ENCODE measurements at regions not wholly inside any gene's neighbourhood (a gene's known extent, or its start where the extent isn't known, plus 50 kb on each side); places are given as distances from the start of the nearest gene placed in this dataset.

GRCh38 chr1:186616511-186616910, 63.7 kb downstream of the PTGS2 start:
- H3K79me2 ChIP-seq (ENCODE audit: low read depth) = no peaks in the 10 kb centered on the region
- intact Hi-C loops (cut with micrococcal nuclease; ENCODE audit: unreplicated experiment) = no loop called here
- no peaks in the 10 kb centered on the region for H3K4me1 ChIP-seq (replicated peaks; ENCODE audit: insufficient read depth)
- no peak overlapping the region for H2AFZ ChIP-seq
- H3K36me3 ChIP-seq (ENCODE audit: low read depth) = no peaks in the 10 kb centered on the region
- ChIA-PET CTCF (no interaction called here), POLR2A (ENCODE audit: unreplicated experiment) (interaction anchor here (0.6 kb wide), 1 partner anchor 213 kb away, joined by 6 read pairs; no protein-coding TSS in a partner anchor)
- H3K4me2 ChIP-seq = no peak overlapping the region
- H3K9me3 ChIP-seq (ENCODE audit: insufficient read depth, low read depth) = no peaks in the 10 kb centered on the region
- H3F3A ChIP-seq (ENCODE audit: insufficient read depth, low read depth) = no peaks in the 10 kb centered on the region
- no peak overlapping the region for H3K4me3 ChIP-seq
- no TSS peak for BruUV-seq (replicated peaks)
- TF ChIP-seq EZH2 (IDR thresholded peaks at IDR 0.05; ENCODE audit: low read depth) (no peak), CTCF (conservative IDR thresholded peaks at IDR 0.05) (no peak)
- H4K20me1 ChIP-seq (ENCODE audit: insufficient read depth) = no peaks in the 10 kb centered on the region
- H3K9me2 ChIP-seq (ENCODE audit: insufficient read depth) = no peaks in the 10 kb centered on the region
- no peaks in the 10 kb centered on the region for H3K27me3 ChIP-seq (ENCODE audit: insufficient read depth, low read depth)
- no peak for DNase-seq
- H3K27ac ChIP-seq = no peak overlapping the region

- Histone ChIP-seq H2AFZ (no peak overlapping the region), H3K4me2 (no peak overlapping the region), H4K20me1 (ENCODE audit: insufficient read depth) (no peaks in the 10 kb centered on the region), H3K4me3 (no peak overlapping the region), H3K4me1 (replicated peaks; ENCODE audit: insufficient read depth) (no peaks in the 10 kb centered on the region), H3K27me3 (ENCODE audit: insufficient read depth, low read depth) (no peaks in the 10 kb centered on the region), H3K9me2 (ENCODE audit: insufficient read depth) (no peaks in the 10 kb centered on the region), H3K79me2 (ENCODE audit: low read depth) (no peaks in the 10 kb centered on the region), H3K36me3 (ENCODE audit: low read depth) (no peaks in the 10 kb centered on the region), H3K27ac (no peak overlapping the region), H3K9me3 (ENCODE audit: insufficient read depth, low read depth) (no peaks in the 10 kb centered on the region), H3F3A (ENCODE audit: insufficient read depth, low read depth) (no peaks in the 10 kb centered on the region)
- no TSS peak for BruUV-seq (replicated peaks)
- CTCF ChIA-PET = no interaction called here
- intact Hi-C loops (cut with micrococcal nuclease; ENCODE audit: unreplicated experiment) = no loop called here
- TF ChIP-seq CTCF (conservative IDR thresholded peaks at IDR 0.05) = no peak
- TF ChIP-seq EZH2 (IDR thresholded peaks at IDR 0.05; ENCODE audit: low read depth) = no peak
- no peak for DNase-seq
- POLR2A ChIA-PET (ENCODE audit: unreplicated experiment) = no interaction called here
Observed at GRCh38 chr1:186615332-186615731, 64.9 kb downstream of the PTGS2 start.

- DNase-seq = no peak
- Histone ChIP-seq H3K36me3 (ENCODE audit: low read depth) (no peaks in the 10 kb centered on the region), H3K79me2 (ENCODE audit: low read depth) (no peaks in the 10 kb centered on the region), H3K4me3 (no peak overlapping the region), H2AFZ (no peak overlapping the region), H3K27ac (no peak overlapping the region), H3K9me2 (ENCODE audit: insufficient read depth) (no peaks in the 10 kb centered on the region), H3K9me3 (ENCODE audit: insufficient read depth, low read depth) (no peaks in the 10 kb centered on the region), H3K4me1 (replicated peaks; ENCODE audit: insufficient read depth) (no peaks in the 10 kb centered on the region), H3F3A (ENCODE audit: insufficient read depth, low read depth) (no peaks in the 10 kb centered on the region), H4K20me1 (ENCODE audit: insufficient read depth) (no peaks in the 10 kb centered on the region), H3K27me3 (ENCODE audit: insufficient read depth, low read depth) (no peaks in the 10 kb centered on the region), H3K4me2 (no peak overlapping the region)
- ChIA-PET POLR2A (ENCODE audit: unreplicated experiment) (no interaction called here), CTCF (no interaction called here)
- no TSS peak for BruUV-seq (replicated peaks)
- TF ChIP-seq CTCF (conservative IDR thresholded peaks at IDR 0.05) = no peak
- no peak for TF ChIP-seq EZH2 (IDR thresholded peaks at IDR 0.05; ENCODE audit: low read depth)
- intact Hi-C loops (cut with micrococcal nuclease; ENCODE audit: unreplicated experiment) = no loop called here
Observed at GRCh38 chr1:186611156-186611555, 69.1 kb downstream of the PTGS2 start.
